Stimulated activated CD8-positive, alpha-beta memory T cell treated with anti-CD3 and anti-CD28 coated beads, Interleukin-4, amount 100 ng/mL, for 24 hours (primary cell): ENCODE measurements at regions not wholly inside any gene's neighbourhood (a gene's known extent, or its start where the extent isn't known, plus 50 kb on each side); places are given as distances from the start of the nearest gene placed in this dataset.
"Not testable (repeated sequence)": the region's sequence is repeated elsewhere in the genome, so short reads cannot be mapped to it uniquely, and the experiment has no call there.

ENCODE experiments used
- DNase-seq: peaks from one replicate; pipeline ENCODE4 v3.0.0-alpha.2; 2020; ENCODE audit warnings: low read depth

- DNase-seq, result no peak
Measured at GRCh38 chr12:68984796-68985573, 52.0 kb upstream of the CPM start.

- DNase-seq, result not testable (repeated sequence)
Measured at GRCh38 chr12:68997526-68997925, 64.6 kb upstream of the CPM start.

GRCh38 chr12:68998041-68998440, 65.1 kb upstream of the CPM start:
- no peak for DNase-seq

GRCh38 chr12:69000074-69000473, 67.1 kb upstream of the CPM start:
- DNase-seq, result no peak

GRCh38 chr12:69000540-69001243, 67.7 kb upstream of the CPM start:
- no peak for DNase-seq

- no peak for DNase-seq
Measured at GRCh38 chr12:69001251-69001650, 68.3 kb upstream of the CPM start.

GRCh38 chr12:69002969-69003368, 70.0 kb upstream of the CPM start:
- no peak for DNase-seq

GRCh38 chr12:69003991-69004390, 71.0 kb upstream of the CPM start:
- no peak for DNase-seq

GRCh38 chr12:69007101-69007854, 74.3 kb upstream of the CPM start:
- no peak for DNase-seq

GRCh38 chr12:69007855-69008351, 74.9 kb upstream of the CPM start:
- no peak for DNase-seq

GRCh38 chr12:69008520-69008919, 75.5 kb upstream of the CPM start:
- no peak for DNase-seq

- DNase-seq, result no peak
Measured at GRCh38 chr12:69014047-69014446, 81.1 kb upstream of the CPM start.

GRCh38 chr12:69015017-69015416, 82.0 kb upstream of the CPM start:
- DNase-seq, result no peak

GRCh38 chr12:69015831-69016230, 82.9 kb upstream of the CPM start:
- no peak for DNase-seq

GRCh38 chr12:69019082-69019481, 86.1 kb upstream of the CPM start:
- no peak for DNase-seq

- DNase-seq, result no peak
Measured at GRCh38 chr12:69019910-69020309, 86.9 kb upstream of the CPM start.

- no peak for DNase-seq
Measured at GRCh38 chr12:69022674-69023073, 89.7 kb upstream of the CPM start.

- no peak for DNase-seq
Measured at GRCh38 chr12:69023840-69024239, 90.9 kb upstream of the CPM start.

- no peak for DNase-seq
Measured at GRCh38 chr12:69024413-69024812, 91.4 kb upstream of the CPM start.

GRCh38 chr12:69024907-69025306, 91.9 kb upstream of the CPM start:
- DNase-seq, result no peak

GRCh38 chr12:69026336-69026735, 93.4 kb upstream of the CPM start:
- no peak for DNase-seq

GRCh38 chr12:69027411-69027881, 94.5 kb upstream of the CPM start:
- DNase-seq, result no peak
